ENCODE measurements at regions not wholly inside any gene's neighbourhood (a gene's known extent, or its start where the extent isn't known, plus 50 kb on each side); places are given as distances from the start of the nearest gene placed in this dataset.

DNA sequence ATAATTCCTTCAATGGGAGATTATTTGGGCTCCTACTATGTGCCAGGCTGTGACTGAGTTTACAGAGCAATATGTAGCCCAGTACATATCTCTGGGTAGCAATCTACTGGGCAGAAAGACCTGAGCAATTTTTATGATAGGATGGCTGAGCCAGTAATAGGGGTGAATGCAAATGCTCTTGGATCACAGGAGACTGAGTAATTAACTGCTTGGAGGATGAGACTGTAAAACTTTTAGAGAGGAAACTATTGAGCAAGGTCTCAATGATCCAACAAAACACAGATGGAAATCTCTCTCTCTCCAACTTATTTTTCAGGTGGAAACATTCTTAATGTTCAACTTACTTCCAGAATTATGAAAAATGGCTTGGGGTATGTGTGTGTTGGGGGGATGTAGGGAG is 402.2 kb downstream of the AEBP2 start:
- no peak overlapping the region for H3K4me3 ChIP-seq (ENCODE audit: insufficient read depth, low read depth, low read length)
- H3K27me3 ChIP-seq (ENCODE audit: control insufficient read depth, insufficient read depth, low read length) = no peaks in the 10 kb centered on the region
- DNase-seq = no peak
- H3K36me3 ChIP-seq (replicated peaks; ENCODE audit: control insufficient read depth, insufficient read depth, low read length) = no peaks in the 10 kb centered on the region

DNA sequence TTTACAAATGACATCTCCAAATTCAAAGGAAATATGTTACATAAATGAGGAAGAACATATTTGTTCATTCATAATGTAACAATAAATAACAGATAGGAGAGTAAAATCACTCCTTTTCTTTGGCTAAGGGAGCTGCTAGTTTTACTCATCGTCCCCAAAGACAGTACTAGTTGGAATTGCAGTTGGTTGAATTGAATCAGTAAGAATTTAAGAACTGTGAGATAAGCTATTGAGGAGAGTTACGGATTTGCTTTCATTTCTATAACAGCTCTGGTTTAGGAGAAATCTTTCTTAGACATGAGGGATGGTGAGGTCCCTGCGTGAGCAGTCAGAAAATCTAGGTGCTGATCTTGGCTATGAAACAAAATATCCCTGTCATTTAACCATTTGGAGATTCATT is 402.8 kb downstream of the AEBP2 start:
- Histone ChIP-seq H3K27me3 (ENCODE audit: control insufficient read depth, insufficient read depth, low read length) (no peaks in the 10 kb centered on the region), H3K36me3 (replicated peaks; ENCODE audit: control insufficient read depth, insufficient read depth, low read length) (no peaks in the 10 kb centered on the region), H3K4me3 (ENCODE audit: insufficient read depth, low read depth, low read length) (no peak overlapping the region)
- DNase-seq = no peak

- H3K27me3 ChIP-seq (ENCODE audit: control insufficient read depth, insufficient read depth, low read length) = no peaks in the 10 kb centered on the region
- no peaks in the 10 kb centered on the region for H3K36me3 ChIP-seq (replicated peaks; ENCODE audit: control insufficient read depth, insufficient read depth, low read length)
- DNase-seq = no peak
- no peak overlapping the region for H3K4me3 ChIP-seq (ENCODE audit: insufficient read depth, low read depth, low read length)
Measured at GRCh38 chr12:19844224-19844623, 404.9 kb downstream of the AEBP2 start.

DNA sequence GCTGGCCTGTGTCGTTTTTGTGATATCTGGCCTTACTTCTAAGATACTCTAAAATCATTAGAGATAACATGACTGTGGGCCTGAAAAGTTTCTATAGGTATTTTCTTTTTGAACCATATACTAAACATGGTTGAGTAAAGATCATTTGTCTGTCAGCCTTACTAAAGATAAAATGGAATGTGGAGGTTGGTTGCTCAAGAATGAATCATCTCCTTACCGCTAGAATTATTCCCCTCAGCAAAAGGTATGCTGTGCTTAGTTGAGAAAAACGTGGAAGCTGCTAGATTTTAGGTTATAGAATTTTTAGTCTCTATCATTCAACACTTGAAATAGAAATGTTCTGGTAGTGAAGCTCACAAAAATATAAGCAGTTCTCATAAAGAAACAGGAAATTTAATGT is 407.3 kb downstream of the AEBP2 start:
- no peaks in the 10 kb centered on the region for H3K27me3 ChIP-seq (ENCODE audit: control insufficient read depth, insufficient read depth, low read length)
- H3K36me3 ChIP-seq (replicated peaks; ENCODE audit: control insufficient read depth, insufficient read depth, low read length) = no peaks in the 10 kb centered on the region
- no peak overlapping the region for H3K4me3 ChIP-seq (ENCODE audit: insufficient read depth, low read depth, low read length)
- no peak for DNase-seq

GRCh38 chr12:19847294-19848059 is 408.2 kb downstream of the AEBP2 start:
- H3K4me3 ChIP-seq (ENCODE audit: insufficient read depth, low read depth, low read length) = no peak overlapping the region
- H3K36me3 ChIP-seq (replicated peaks; ENCODE audit: control insufficient read depth, insufficient read depth, low read length) = no peaks in the 10 kb centered on the region
- no peaks in the 10 kb centered on the region for H3K27me3 ChIP-seq (ENCODE audit: control insufficient read depth, insufficient read depth, low read length)
- no peak for DNase-seq

GRCh38 chr12:19848421-19848820 is 409.1 kb downstream of the AEBP2 start:
- Histone ChIP-seq H3K4me3 (ENCODE audit: insufficient read depth, low read depth, low read length) (no peak overlapping the region), H3K36me3 (replicated peaks; ENCODE audit: control insufficient read depth, insufficient read depth, low read length) (no peaks in the 10 kb centered on the region), H3K27me3 (ENCODE audit: control insufficient read depth, insufficient read depth, low read length) (no peaks in the 10 kb centered on the region)
- DNase-seq = no peak

DNA sequence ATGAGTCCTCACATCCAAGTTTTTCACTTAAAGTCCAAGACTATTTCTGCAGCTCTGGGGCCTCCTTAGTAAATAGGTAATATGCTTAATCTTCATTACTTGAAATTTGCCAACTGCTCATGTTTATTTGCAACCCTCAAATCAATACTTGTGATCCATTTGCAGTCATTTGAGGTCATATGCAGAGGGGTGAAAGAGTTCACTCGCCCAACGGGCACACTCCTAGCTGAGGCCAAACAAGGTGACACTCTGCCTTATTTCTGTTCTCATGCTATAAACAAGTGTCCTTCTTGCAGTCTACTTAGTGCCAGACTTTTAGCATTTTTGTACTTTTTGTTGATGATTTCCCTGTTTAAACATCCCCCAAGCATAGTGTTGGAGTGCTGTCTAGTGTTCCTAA is 409.9 kb downstream of the AEBP2 start:
- Histone ChIP-seq H3K36me3 (replicated peaks; ENCODE audit: control insufficient read depth, insufficient read depth, low read length) (no peaks in the 10 kb centered on the region), H3K27me3 (ENCODE audit: control insufficient read depth, insufficient read depth, low read length) (no peaks in the 10 kb centered on the region), H3K4me3 (ENCODE audit: insufficient read depth, low read depth, low read length) (no peak overlapping the region)
- no peak for DNase-seq

GRCh38 chr12:19850346-19851065 is 411.2 kb downstream of the AEBP2 start:
- H3K27me3 ChIP-seq (ENCODE audit: control insufficient read depth, insufficient read depth, low read length) = no peaks in the 10 kb centered on the region
- no peak overlapping the region for H3K4me3 ChIP-seq (ENCODE audit: insufficient read depth, low read depth, low read length)
- no peak for DNase-seq
- H3K36me3 ChIP-seq (replicated peaks; ENCODE audit: control insufficient read depth, insufficient read depth, low read length) = no peaks in the 10 kb centered on the region

GRCh38 chr12:19852100-19852855 is 413.0 kb downstream of the AEBP2 start:
- no peak overlapping the region for H3K4me3 ChIP-seq (ENCODE audit: insufficient read depth, low read depth, low read length)
- no peaks in the 10 kb centered on the region for H3K36me3 ChIP-seq (replicated peaks; ENCODE audit: control insufficient read depth, insufficient read depth, low read length)
- no peak for DNase-seq
- H3K27me3 ChIP-seq (ENCODE audit: control insufficient read depth, insufficient read depth, low read length) = no peaks in the 10 kb centered on the region

DNA sequence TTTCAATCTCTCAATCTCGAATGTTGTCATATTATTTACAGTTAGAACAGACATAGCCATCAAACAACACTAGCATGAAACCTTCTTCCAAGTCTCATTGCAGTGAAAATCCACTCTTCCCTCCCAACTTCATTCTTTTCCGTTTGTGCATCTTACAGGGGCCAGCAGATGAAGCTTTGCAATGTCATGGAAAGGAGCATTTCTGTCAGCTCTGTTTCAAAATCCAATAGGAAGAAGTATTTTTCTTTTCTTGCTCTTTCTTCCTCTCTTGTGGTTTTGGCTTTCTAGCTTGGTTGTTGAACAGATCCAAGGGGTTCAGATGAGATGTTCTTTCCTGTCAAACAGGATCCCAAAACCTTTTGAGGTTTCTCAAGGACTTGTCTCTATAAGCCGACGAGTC is 416.6 kb downstream of the AEBP2 start:
- H3K4me3 ChIP-seq (ENCODE audit: insufficient read depth, low read depth, low read length) = no peak overlapping the region
- DNase-seq = no peak

GRCh38 chr12:19856389-19856788 is 417.1 kb downstream of the AEBP2 start:
- no peaks in the 10 kb centered on the region for H3K27me3 ChIP-seq (ENCODE audit: control insufficient read depth, insufficient read depth, low read length)
- no peaks in the 10 kb centered on the region for H3K36me3 ChIP-seq (replicated peaks; ENCODE audit: control insufficient read depth, insufficient read depth, low read length)
- DNase-seq = no peak
- no peak overlapping the region for H3K4me3 ChIP-seq (ENCODE audit: insufficient read depth, low read depth, low read length)

More for the DNA sequence above, 416.6 kb downstream of the AEBP2 start:
- H3K27me3 ChIP-seq (ENCODE audit: control insufficient read depth, insufficient read depth, low read length) = no peaks in the 10 kb centered on the region
- H3K36me3 ChIP-seq (replicated peaks; ENCODE audit: control insufficient read depth, insufficient read depth, low read length) = no peaks in the 10 kb centered on the region

DNA sequence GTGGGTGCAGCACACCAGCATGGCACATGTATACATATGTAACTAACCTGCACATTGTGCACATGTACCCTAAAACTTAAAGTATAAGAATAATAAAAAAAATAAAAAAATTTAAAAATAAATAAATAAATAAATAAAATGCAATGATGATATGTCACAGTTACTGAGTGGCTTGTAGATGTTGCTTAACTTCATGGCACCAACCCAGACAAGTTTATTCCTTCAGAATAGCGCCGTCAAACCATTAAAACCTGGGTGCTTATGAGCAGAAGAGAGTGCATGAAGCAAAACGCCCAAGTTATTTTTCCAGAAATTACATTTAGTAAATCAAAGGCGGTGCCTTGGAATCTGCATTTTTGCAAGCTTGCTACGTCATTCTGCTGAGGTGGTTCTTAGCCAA is 417.9 kb downstream of the AEBP2 start:
- Histone ChIP-seq H3K4me3 (ENCODE audit: insufficient read depth, low read depth, low read length) (no peak overlapping the region), H3K27me3 (ENCODE audit: control insufficient read depth, insufficient read depth, low read length) (no peaks in the 10 kb centered on the region), H3K36me3 (replicated peaks; ENCODE audit: control insufficient read depth, insufficient read depth, low read length) (no peaks in the 10 kb centered on the region)
- no peak for DNase-seq

DNA sequence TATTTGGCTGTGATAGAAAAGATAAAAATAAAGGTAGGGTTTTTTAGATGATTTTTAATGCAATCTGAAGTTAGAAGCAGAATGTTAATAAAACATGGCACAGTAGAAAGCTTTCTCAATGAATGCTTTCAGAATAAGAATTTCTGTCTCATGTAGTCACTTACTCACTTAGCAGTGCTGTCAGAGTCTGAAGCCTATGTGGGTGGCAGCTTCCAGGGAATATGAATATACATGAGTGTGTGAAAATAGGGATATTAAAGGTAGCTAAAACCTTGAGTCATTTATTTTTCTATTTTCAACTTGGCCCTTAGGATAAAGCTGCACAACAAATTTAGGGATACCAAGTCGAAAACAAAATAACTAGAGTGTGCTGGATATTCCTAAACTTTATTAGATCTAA is 427.9 kb downstream of the AEBP2 start:
- H3K27me3 ChIP-seq (ENCODE audit: control insufficient read depth, insufficient read depth, low read length) = no peaks in the 10 kb centered on the region
- DNase-seq = no peak
- no peaks in the 10 kb centered on the region for H3K36me3 ChIP-seq (replicated peaks; ENCODE audit: control insufficient read depth, insufficient read depth, low read length)
- no peak overlapping the region for H3K4me3 ChIP-seq (ENCODE audit: insufficient read depth, low read depth, low read length)

GRCh38 chr12:19867970-19868369 is 428.7 kb downstream of the AEBP2 start:
- H3K4me3 ChIP-seq (ENCODE audit: insufficient read depth, low read depth, low read length) = no peak overlapping the region
- H3K36me3 ChIP-seq (replicated peaks; ENCODE audit: control insufficient read depth, insufficient read depth, low read length) = no peaks in the 10 kb centered on the region
- no peaks in the 10 kb centered on the region for H3K27me3 ChIP-seq (ENCODE audit: control insufficient read depth, insufficient read depth, low read length)
- DNase-seq = no peak

DNA sequence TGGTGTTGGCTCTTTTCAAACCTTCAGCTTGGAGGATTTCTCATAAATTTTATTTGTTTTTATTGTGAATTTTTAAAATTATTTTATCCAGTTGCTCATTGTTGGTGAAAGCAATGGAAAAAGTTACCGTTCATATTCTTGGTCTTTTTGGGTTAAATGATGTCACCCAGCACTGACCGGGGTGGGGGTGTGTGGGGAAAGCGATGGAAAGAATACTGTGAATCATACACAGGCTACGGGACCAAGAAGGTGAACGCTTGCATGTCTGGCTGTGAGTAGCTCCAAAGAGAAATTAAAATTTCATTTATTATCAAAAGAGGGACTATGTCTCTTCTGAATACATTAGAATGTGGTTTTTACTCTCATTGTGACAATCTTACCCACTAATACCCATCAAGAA is 430.1 kb downstream of the AEBP2 start:
- no peak overlapping the region for H3K4me3 ChIP-seq (ENCODE audit: insufficient read depth, low read depth, low read length)
- no peaks in the 10 kb centered on the region for H3K36me3 ChIP-seq (replicated peaks; ENCODE audit: control insufficient read depth, insufficient read depth, low read length)
- no peaks in the 10 kb centered on the region for H3K27me3 ChIP-seq (ENCODE audit: control insufficient read depth, insufficient read depth, low read length)
- no peak for DNase-seq
